ENCODE measurements at regions not wholly inside any gene's neighbourhood (a gene's known extent, or its start where the extent isn't known, plus 50 kb on each side); places are given as distances from the start of the nearest gene placed in this dataset.

GRCh38 chr2:37851428-37851827, 73.7 kb upstream of the RMDN2 start:
- DNase-seq (ENCODE audit: low read depth, low spot score) (no peak), ATAC-seq (no peak)
- Histone ChIP-seq H2AFZ (ENCODE audit: low read depth, low read length, poor library complexity, severe bottlenecking) (no peak overlapping the region), H3K9me2 (ENCODE audit: insufficient read depth) (no peaks in the 10 kb centered on the region; the same call in 1 of the 2 replicates), H3K4me1 (ENCODE audit: control insufficient read depth in 1 of 2, insufficient read depth in 2 of 2, low read length in 2 of 2) (no peaks in the 10 kb centered on the region), H3K36me3 (ENCODE audit: control insufficient read depth in 1 of 2, insufficient read depth in 2 of 2, low read length in 2 of 2) (no peaks in the 10 kb centered on the region), H3K27ac (ENCODE audit: low read depth, low read length) (no peak overlapping the region), H4K20me1 (ENCODE audit: insufficient read depth) (no peaks in the 10 kb centered on the region), H3K9ac (ENCODE audit: low read length) (no peak overlapping the region), H3K4me2 (ENCODE audit: low read length) (no peak overlapping the region), H3K79me2 (ENCODE audit: insufficient read depth, low read length) (no peaks in the 10 kb centered on the region), H3K27me3 (ENCODE audit: insufficient read depth, low read length) (no peaks in the 10 kb centered on the region), H3K9me3 (ENCODE audit: control insufficient read depth in 1 of 2, insufficient read depth in 1 of 2, low read depth in 1 of 2, low read length in 2 of 2) (no peaks in the 10 kb centered on the region), H3K4me3 (replicated peaks in 1 of 2; ENCODE audit: low read depth in 1 of 2, low read length in 2 of 2) (no peak overlapping the region)
- intact Hi-C loops (cut with micrococcal nuclease) = no loop called here
- no TSS peak for BruUV-seq (replicated peaks)
- ChIA-PET CTCF (interaction anchor here (1.8 kb wide), 1 partner anchor 26 kb away, joined by 5 read pairs; no protein-coding TSS in a partner anchor), RAD21 (ENCODE audit: low non-redundant PET in 1 of 2, low total read pairs in 2 of 2, uncharacterized antibody in 2 of 2, unreplicated experiment in 2 of 2) (interaction anchor here in 1 of 2 experiments (0.6 kb wide), 1 partner anchor 26 kb away, joined by 3 read pairs; no protein-coding TSS in a partner anchor), POLR2A (no interaction called here)
- no peak for TF ChIP-seq ZFX (IDR thresholded peaks at IDR 0.05)
- TF ChIP-seq JUND (IDR thresholded peaks at IDR 0.05) = no peak
- TF ChIP-seq, protein P1, sequence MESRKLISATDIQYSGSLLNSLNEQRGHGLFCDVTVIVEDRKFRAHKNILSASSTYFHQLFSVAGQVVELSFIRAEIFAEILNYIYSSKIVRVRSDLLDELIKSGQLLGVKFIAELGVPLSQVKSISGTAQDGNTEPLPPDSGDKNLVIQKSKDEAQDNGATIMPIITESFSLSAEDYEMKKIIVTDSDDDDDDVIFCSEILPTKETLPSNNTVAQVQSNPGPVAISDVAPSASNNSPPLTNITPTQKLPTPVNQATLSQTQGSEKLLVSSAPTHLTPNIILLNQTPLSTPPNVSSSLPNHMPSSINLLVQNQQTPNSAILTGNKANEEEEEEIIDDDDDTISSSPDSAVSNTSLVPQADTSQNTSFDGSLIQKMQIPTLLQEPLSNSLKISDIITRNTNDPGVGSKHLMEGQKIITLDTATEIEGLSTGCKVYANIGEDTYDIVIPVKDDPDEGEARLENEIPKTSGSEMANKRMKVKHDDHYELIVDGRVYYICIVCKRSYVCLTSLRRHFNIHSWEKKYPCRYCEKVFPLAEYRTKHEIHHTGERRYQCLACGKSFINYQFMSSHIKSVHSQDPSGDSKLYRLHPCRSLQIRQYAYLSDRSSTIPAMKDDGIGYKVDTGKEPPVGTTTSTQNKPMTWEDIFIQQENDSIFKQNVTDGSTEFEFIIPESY (IDR thresholded peaks at IDR 0.05; ENCODE audit: extremely low read depth, insufficient replicate concordance, low read length) = no peak
- TF ChIP-seq RAD21 (IDR thresholded peaks at IDR 0.05; ENCODE audit: low read depth) = no peak
- no peak for TF ChIP-seq YY1 (IDR thresholded peaks at IDR 0.05; ENCODE audit: extremely low read depth, insufficient replicate concordance, low read depth, low read length)
- no peak for TF ChIP-seq CBX3 (IDR thresholded peaks at IDR 0.05; ENCODE audit: low read depth)
- no peak for TF ChIP-seq EZH2 (IDR thresholded peaks at IDR 0.05)
- no peak for TF ChIP-seq SIN3A (IDR thresholded peaks at IDR 0.05; ENCODE audit: low read depth)
- TF ChIP-seq TCF7L2 (IDR thresholded peaks at IDR 0.05; ENCODE audit: borderline replicate concordance, extremely low read depth, insufficient read depth, insufficient read length) = no peak
- no peak for TF ChIP-seq SP1 (IDR thresholded peaks at IDR 0.05; ENCODE audit: low read depth)
- TF ChIP-seq CEBPB (IDR thresholded peaks at IDR 0.05; ENCODE audit: low read depth) = no peak
- TF ChIP-seq, protein P2, sequence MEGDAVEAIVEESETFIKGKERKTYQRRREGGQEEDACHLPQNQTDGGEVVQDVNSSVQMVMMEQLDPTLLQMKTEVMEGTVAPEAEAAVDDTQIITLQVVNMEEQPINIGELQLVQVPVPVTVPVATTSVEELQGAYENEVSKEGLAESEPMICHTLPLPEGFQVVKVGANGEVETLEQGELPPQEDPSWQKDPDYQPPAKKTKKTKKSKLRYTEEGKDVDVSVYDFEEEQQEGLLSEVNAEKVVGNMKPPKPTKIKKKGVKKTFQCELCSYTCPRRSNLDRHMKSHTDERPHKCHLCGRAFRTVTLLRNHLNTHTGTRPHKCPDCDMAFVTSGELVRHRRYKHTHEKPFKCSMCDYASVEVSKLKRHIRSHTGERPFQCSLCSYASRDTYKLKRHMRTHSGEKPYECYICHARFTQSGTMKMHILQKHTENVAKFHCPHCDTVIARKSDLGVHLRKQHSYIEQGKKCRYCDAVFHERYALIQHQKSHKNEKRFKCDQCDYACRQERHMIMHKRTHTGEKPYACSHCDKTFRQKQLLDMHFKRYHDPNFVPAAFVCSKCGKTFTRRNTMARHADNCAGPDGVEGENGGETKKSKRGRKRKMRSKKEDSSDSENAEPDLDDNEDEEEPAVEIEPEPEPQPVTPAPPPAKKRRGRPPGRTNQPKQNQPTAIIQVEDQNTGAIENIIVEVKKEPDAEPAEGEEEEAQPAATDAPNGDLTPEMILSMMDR (IDR thresholded peaks at IDR 0.05 in 2 of 3, conservative IDR thresholded peaks at IDR 0.05 in 1 of 3; ENCODE audit: borderline replicate concordance in 1 of 3, insufficient read depth in 1 of 3, low read depth in 2 of 3, low read length in 2 of 3) = no peak
- no peak for TF ChIP-seq REST (IDR thresholded peaks at IDR 0.05; ENCODE audit: low read depth)

All from HCT116 (cell line).